ENCODE measurements at regions not wholly inside any gene's neighbourhood (a gene's known extent, or its start where the extent isn't known, plus 50 kb on each side); places are given as distances from the start of the nearest gene placed in this dataset.

GRCh38 chr1:164446020-164446419 is 113.0 kb upstream of the PBX1 start:
- no peak for TF ChIP-seq CTCF (IDR thresholded peaks at IDR 0.05)
- no peak for TF ChIP-seq EP300 (IDR thresholded peaks at IDR 0.05)
